ENCODE measurements at regions not wholly inside any gene's neighbourhood (a gene's known extent, or its start where the extent isn't known, plus 50 kb on each side); places are given as distances from the start of the nearest gene placed in this dataset.
A peak's percentile ranks its signal among the peaks of the same experiment; 100 is the strongest.
"Not testable (repeated sequence)": the region's sequence is repeated elsewhere in the genome, so short reads cannot be mapped to it uniquely, and the experiment has no call there.

GRCh38 chr2:55124682-55125081 lies 74.4 kb upstream of the RTN4 start:
- H3K4me1 Mint-ChIP-seq, H3K4me3 Mint-ChIP-seq, H3K36me3 Mint-ChIP-seq, H3K27me3 Mint-ChIP-seq, H3K27ac Mint-ChIP-seq, H3K9me3 Mint-ChIP-seq: not testable (repeated sequence)

GRCh38 chr2:55123851-55124269 lies 73.6 kb upstream of the RTN4 start:
- Mint-ChIP-seq H3K4me1 (peaks cover 6 to 16% (median 13%) of the 10 kb centered on the region in 3 donors), H3K9me3 (peaks cover 0 to 2% (median 0%) of the 10 kb centered on the region in 3 donors), H3K27me3 (peaks cover 1% of the 10 kb centered on the region), H3K4me3 (no peak overlapping the region), H3K27ac (no peak overlapping the region), H3K36me3 (peaks cover 2% of the 10 kb centered on the region)

GRCh38 chr2:55120634-55121359 lies 70.5 kb upstream of the RTN4 start:
- no peaks in the 10 kb centered on the region for H3K9me3 Mint-ChIP-seq
- peaks cover 1% of the 10 kb centered on the region for H3K27me3 Mint-ChIP-seq
- H3K4me1 Mint-ChIP-seq: peaks cover 12 to 31% (median 27%) of the 10 kb centered on the region in 3 donors
- H3K4me3 Mint-ChIP-seq: peak overlapping the region in 2 of 4 donors; percentile 18 to 23
- peaks cover 2% of the 10 kb centered on the region for H3K36me3 Mint-ChIP-seq
- H3K27ac Mint-ChIP-seq: no peak overlapping the region

GRCh38 chr2:55119711-55120487 lies 69.6 kb upstream of the RTN4 start:
- Mint-ChIP-seq H3K27me3 (peaks cover 1% of the 10 kb centered on the region), H3K27ac (no peak overlapping the region), H3K4me3 (peak overlapping the region in 2 of 4 donors; percentile 23 to 79)

GRCh38 chr2:55118643-55119083 lies 68.4 kb upstream of the RTN4 start:
- Mint-ChIP-seq H3K4me1 (peaks cover 12 to 41% (median 27%) of the 10 kb centered on the region in 3 donors), H3K36me3 (no peaks in the 10 kb centered on the region), H3K27ac (peak overlapping the region in 1 of 3 donors; percentile 77), H3K4me3 (peak overlapping the region in 2 of 4 donors; percentile 73 to 86), H3K9me3 (no peaks in the 10 kb centered on the region), H3K27me3 (peaks cover 1% of the 10 kb centered on the region)

More at GRCh38 chr2:55119711-55120487, 69.6 kb upstream of the RTN4 start:
- Mint-ChIP-seq H3K36me3 (no peaks in the 10 kb centered on the region), H3K4me1 (peaks cover 12 to 40% (median 27%) of the 10 kb centered on the region in 3 donors), H3K9me3 (no peaks in the 10 kb centered on the region)

- Mint-ChIP-seq H3K9me3 (no peaks in the 10 kb centered on the region), H3K4me1 (peaks cover 16 to 46% (median 34%) of the 10 kb centered on the region in 3 donors), H3K4me3 (no peak overlapping the region), H3K27me3 (peaks cover 1% of the 10 kb centered on the region), H3K36me3 (no peaks in the 10 kb centered on the region), H3K27ac (no peak overlapping the region)
Measured at GRCh38 chr2:55116966-55117365, 66.7 kb upstream of the RTN4 start.

- no peaks in the 10 kb centered on the region for H3K9me3 Mint-ChIP-seq
Measured at GRCh38 chr2:55116598-55116964, 66.3 kb upstream of the RTN4 start.

GRCh38 chr2:55115761-55116597 lies 65.7 kb upstream of the RTN4 start:
- Mint-ChIP-seq H3K36me3 (peaks cover 3% of the 10 kb centered on the region), H3K27me3 (peaks cover 1% of the 10 kb centered on the region), H3K4me1 (peaks cover 18 to 42% (median 29%) of the 10 kb centered on the region in 3 donors), H3K4me3 (no peak overlapping the region), H3K9me3 (no peaks in the 10 kb centered on the region), H3K27ac (no peak overlapping the region)

More at GRCh38 chr2:55116598-55116964, 66.3 kb upstream of the RTN4 start:
- H3K27ac Mint-ChIP-seq: no peak overlapping the region
- H3K4me3 Mint-ChIP-seq: peak overlapping the region in 1 of 4 donors; percentile 70
- H3K4me1 Mint-ChIP-seq: peaks cover 18 to 46% (median 34%) of the 10 kb centered on the region in 3 donors
- H3K36me3 Mint-ChIP-seq: peaks cover 2% of the 10 kb centered on the region
- peaks cover 1% of the 10 kb centered on the region for H3K27me3 Mint-ChIP-seq

- H3K36me3 Mint-ChIP-seq: peaks cover 3% of the 10 kb centered on the region
Measured at GRCh38 chr2:55114597-55114996, 64.3 kb upstream of the RTN4 start.

GRCh38 chr2:55114082-55114481 lies 63.8 kb upstream of the RTN4 start:
- no peaks in the 10 kb centered on the region for H3K9me3 Mint-ChIP-seq
- peaks cover 12 to 35% (median 20%) of the 10 kb centered on the region in 3 donors for H3K4me1 Mint-ChIP-seq
- H3K27me3 Mint-ChIP-seq: no peaks in the 10 kb centered on the region
- peaks cover 3% of the 10 kb centered on the region for H3K36me3 Mint-ChIP-seq
- no peak overlapping the region for H3K27ac Mint-ChIP-seq
- no peak overlapping the region for H3K4me3 Mint-ChIP-seq

More at GRCh38 chr2:55114597-55114996, 64.3 kb upstream of the RTN4 start:
- Mint-ChIP-seq H3K27me3 (peaks cover 1% of the 10 kb centered on the region), H3K9me3 (no peaks in the 10 kb centered on the region), H3K4me3 (no peak overlapping the region), H3K4me1 (peaks cover 18 to 40% (median 25%) of the 10 kb centered on the region in 3 donors), H3K27ac (no peak overlapping the region)

GRCh38 chr2:55112229-55113031 lies 62.2 kb upstream of the RTN4 start:
- H3K27ac Mint-ChIP-seq: peak overlapping the region in 1 of 3 donors; percentile 32
- H3K9me3 Mint-ChIP-seq: no peaks in the 10 kb centered on the region
- H3K4me3 Mint-ChIP-seq: no peak overlapping the region
- H3K4me1 Mint-ChIP-seq: peaks cover 6 to 19% (median 7%) of the 10 kb centered on the region in 3 donors
- peaks cover 3% of the 10 kb centered on the region for H3K36me3 Mint-ChIP-seq
- no peaks in the 10 kb centered on the region for H3K27me3 Mint-ChIP-seq

- Mint-ChIP-seq H3K4me3 (no peak overlapping the region), H3K27me3 (no peaks in the 10 kb centered on the region), H3K9me3 (no peaks in the 10 kb centered on the region), H3K4me1 (peaks cover 6 to 15% (median 7%) of the 10 kb centered on the region in 3 donors), H3K36me3 (peaks cover 3% of the 10 kb centered on the region), H3K27ac (peak overlapping the region in 1 of 3 donors; percentile 32)
Measured at GRCh38 chr2:55111570-55112228, 61.4 kb upstream of the RTN4 start.

GRCh38 chr2:55111230-55111569 lies 60.9 kb upstream of the RTN4 start:
- H3K4me3 Mint-ChIP-seq: no peak overlapping the region
- H3K27ac Mint-ChIP-seq: no peak overlapping the region
- H3K4me1 Mint-ChIP-seq: peaks cover 6 to 15% (median 7%) of the 10 kb centered on the region in 3 donors
- peaks cover 3% of the 10 kb centered on the region for H3K36me3 Mint-ChIP-seq
- no peaks in the 10 kb centered on the region for H3K27me3 Mint-ChIP-seq
- no peaks in the 10 kb centered on the region for H3K9me3 Mint-ChIP-seq
